ENCODE measurements at regions not wholly inside any gene's neighbourhood (a gene's known extent, or its start where the extent isn't known, plus 50 kb on each side); places are given as distances from the start of the nearest gene placed in this dataset.

GRCh38 chr16:86660623-86661022, 82.3 kb downstream of the FOXL1 start (continued):
- TF ChIP-seq MAFK (IDR thresholded peaks at IDR 0.05; ENCODE audit: partially characterized antibody), result no peak
- TF ChIP-seq RCOR1 (IDR thresholded peaks at IDR 0.05; ENCODE audit: low read depth, low read length), result no peak

- Histone ChIP-seq H3K4me3 (no peak overlapping the region), H3K4me1 (peaks cover 29% of the 10 kb centered on the region), H3K4me2 (no peak overlapping the region), H3K9me3 (peaks cover 7% of the 10 kb centered on the region; the same call in 2 of the 3 replicates), H3K27ac (peak overlapping the region in 1 of 2 experiments; percentile 90; a peak in 4 of 6 replicates)
- no peak for FAIRE-seq
- no peak for ATAC-seq
- WGBS (ENCODE audit: missing lambda C conversion rate), result 92% methylated on average over 8 of the region's 8 CpGs
- no peak for TF ChIP-seq JUNB (IDR thresholded peaks at IDR 0.05)
- TF ChIP-seq HOXB5 (CRISPR knock-in tag; IDR thresholded peaks at IDR 0.05), result no peak
- DNase-seq (ENCODE audit: low read depth in 1 of 2, low spot score in 1 of 2), result no peak
- ChIA-PET CTCF (interaction anchor here (0.7 to 2.8 kb wide), 2 partner anchors 97 to 401 kb away, joined by 3 to 7 read pairs; no protein-coding TSS in a partner anchor), POLR2A (no interaction called here)
Measured at GRCh38 chr16:86661706-86662105, 83.4 kb downstream of the FOXL1 start.

GRCh38 chr16:86662195-86662594, 83.8 kb downstream of the FOXL1 start:
- Histone ChIP-seq H3K4me2 (no peak overlapping the region), H3K4me3 (no peak overlapping the region), H3K27ac (peak overlapping the region; percentile 90 to 95; a peak in 5 of 6 replicates), H3K4me1 (peaks cover 29% of the 10 kb centered on the region), H3K9me3 (peaks cover 7% of the 10 kb centered on the region; the same call in 2 of the 3 replicates)
- ChIA-PET POLR2A (no interaction called here), CTCF (interaction anchor here (0.7 to 2.8 kb wide), 2 partner anchors 98 to 401 kb away, joined by 3 to 7 read pairs; no protein-coding TSS in a partner anchor)
- no peak for DNase-seq (ENCODE audit: low read depth in 1 of 2, low spot score in 1 of 2)
- 81% methylated on average over 5 of the region's 5 CpGs for WGBS (ENCODE audit: missing lambda C conversion rate)
- no peak for ATAC-seq
- no peak for TF ChIP-seq ZC3H11A (IDR thresholded peaks at IDR 0.05)
- no peak for FAIRE-seq

- Histone ChIP-seq H3K27ac (peak overlapping the region; percentile 90 to 95; a peak in 5 of 6 replicates), H3K4me2 (no peak overlapping the region), H3K4me3 (no peak overlapping the region), H3K4me1 (peaks cover 29% of the 10 kb centered on the region), H3K9me3 (peaks cover 7% of the 10 kb centered on the region; the same call in 2 of the 3 replicates)
- ATAC-seq (no peak), FAIRE-seq (no peak), DNase-seq (ENCODE audit: low read depth in 1 of 2, low spot score in 1 of 2) (no peak)
- TF ChIP-seq ESRRA (IDR thresholded peaks at IDR 0.05; ENCODE audit: borderline replicate concordance, low read length), result no peak
- no peak for TF ChIP-seq RARB (CRISPR knock-in tag; IDR thresholded peaks at IDR 0.05)
- no peak for TF ChIP-seq MAFK (IDR thresholded peaks at IDR 0.05; ENCODE audit: partially characterized antibody)
- TF ChIP-seq HOXB5 (CRISPR knock-in tag; IDR thresholded peaks at IDR 0.05), result no peak
- TF ChIP-seq NPAS2 (CRISPR knock-in tag; IDR thresholded peaks at IDR 0.05; ENCODE audit: borderline replicate concordance), result no peak
- TF ChIP-seq, protein P1, sequence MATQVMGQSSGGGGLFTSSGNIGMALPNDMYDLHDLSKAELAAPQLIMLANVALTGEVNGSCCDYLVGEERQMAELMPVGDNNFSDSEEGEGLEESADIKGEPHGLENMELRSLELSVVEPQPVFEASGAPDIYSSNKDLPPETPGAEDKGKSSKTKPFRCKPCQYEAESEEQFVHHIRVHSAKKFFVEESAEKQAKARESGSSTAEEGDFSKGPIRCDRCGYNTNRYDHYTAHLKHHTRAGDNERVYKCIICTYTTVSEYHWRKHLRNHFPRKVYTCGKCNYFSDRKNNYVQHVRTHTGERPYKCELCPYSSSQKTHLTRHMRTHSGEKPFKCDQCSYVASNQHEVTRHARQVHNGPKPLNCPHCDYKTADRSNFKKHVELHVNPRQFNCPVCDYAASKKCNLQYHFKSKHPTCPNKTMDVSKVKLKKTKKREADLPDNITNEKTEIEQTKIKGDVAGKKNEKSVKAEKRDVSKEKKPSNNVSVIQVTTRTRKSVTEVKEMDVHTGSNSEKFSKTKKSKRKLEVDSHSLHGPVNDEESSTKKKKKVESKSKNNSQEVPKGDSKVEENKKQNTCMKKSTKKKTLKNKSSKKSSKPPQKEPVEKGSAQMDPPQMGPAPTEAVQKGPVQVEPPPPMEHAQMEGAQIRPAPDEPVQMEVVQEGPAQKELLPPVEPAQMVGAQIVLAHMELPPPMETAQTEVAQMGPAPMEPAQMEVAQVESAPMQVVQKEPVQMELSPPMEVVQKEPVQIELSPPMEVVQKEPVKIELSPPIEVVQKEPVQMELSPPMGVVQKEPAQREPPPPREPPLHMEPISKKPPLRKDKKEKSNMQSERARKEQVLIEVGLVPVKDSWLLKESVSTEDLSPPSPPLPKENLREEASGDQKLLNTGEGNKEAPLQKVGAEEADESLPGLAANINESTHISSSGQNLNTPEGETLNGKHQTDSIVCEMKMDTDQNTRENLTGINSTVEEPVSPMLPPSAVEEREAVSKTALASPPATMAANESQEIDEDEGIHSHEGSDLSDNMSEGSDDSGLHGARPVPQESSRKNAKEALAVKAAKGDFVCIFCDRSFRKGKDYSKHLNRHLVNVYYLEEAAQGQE (IDR thresholded peaks at IDR 0.05), result no peak
- TF ChIP-seq PBX3 (IDR thresholded peaks at IDR 0.05), result no peak
- TF ChIP-seq POLR2AphosphoS2 (conservative IDR thresholded peaks at IDR 0.05; ENCODE audit: low read length), result no peak
- no peak for TF ChIP-seq CBX2 (IDR thresholded peaks at IDR 0.05; ENCODE audit: borderline replicate concordance, low read depth)
- no peak for TF ChIP-seq RAD21 (conservative IDR thresholded peaks at IDR 0.05 in 1 of 2, IDR thresholded peaks at IDR 0.05 in 1 of 2)
- no peak for TF ChIP-seq CHD2 (IDR thresholded peaks at IDR 0.05; ENCODE audit: low read length, partially characterized antibody)
- TF ChIP-seq MYC (IDR thresholded peaks at IDR 0.05; ENCODE audit: borderline replicate concordance, low read length), result no peak
- TF ChIP-seq CTCF (IDR thresholded peaks at IDR 0.05), result no peak
- no peak for TF ChIP-seq MAZ (IDR thresholded peaks at IDR 0.05; ENCODE audit: borderline replicate concordance, low read depth, low read length)
- POLR2A ChIA-PET, result no interaction called here
- 93% methylated on average over 3 of the region's 3 CpGs for WGBS (ENCODE audit: missing lambda C conversion rate)
- CTCF ChIA-PET, result interaction anchor here (2.8 kb wide), 1 partner anchor 400 kb away, joined by 7 read pairs; no protein-coding TSS in a partner anchor
Measured at GRCh38 chr16:86662740-86663139, 84.4 kb downstream of the FOXL1 start.

Measured in A549 (cell line).